ENCODE measurements at regions not wholly inside any gene's neighbourhood (a gene's known extent, or its start where the extent isn't known, plus 50 kb on each side); places are given as distances from the start of the nearest gene placed in this dataset.

DNA sequence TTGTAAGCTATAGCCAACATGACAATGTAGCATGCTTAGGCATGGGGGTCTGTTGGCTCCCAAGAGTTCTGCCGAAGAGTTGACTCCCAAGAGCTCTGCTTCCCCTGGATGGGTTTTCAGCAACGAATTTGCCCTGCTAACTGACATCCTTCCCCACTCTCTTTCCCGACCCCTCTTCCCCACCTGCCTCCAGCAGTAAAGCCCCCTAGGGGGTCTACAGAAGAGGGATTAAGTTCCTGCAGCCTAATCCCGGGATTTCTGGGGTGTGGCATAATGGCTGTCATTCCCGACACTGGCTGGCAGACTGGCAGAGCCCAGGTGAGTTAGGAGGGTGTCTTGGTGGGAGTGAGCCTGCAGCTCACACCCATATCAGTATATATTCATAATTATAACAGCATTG lies 121.0 kb upstream of the ZNF184 start:
- intact Hi-C loops (cut with micrococcal nuclease) (loop anchor here (2.0 to 5.0 kb wide), 2 partner anchors 47 to 159 kb away; no protein-coding TSS in a partner anchor), in situ Hi-C loops (cut with MboI; ENCODE audit: low sequenced_read_pairs) (no loop called here), dilution Hi-C loops (cut with HindIII; ENCODE audit: low sequenced_read_pairs, unreplicated experiment) (no loop called here)
- Histone ChIP-seq H3K9ac (ENCODE audit: low read depth, low read length) (no peak overlapping the region), H2AK9ac (replicated peaks; ENCODE audit: low read depth, low read length, poor library complexity) (no peak overlapping the region), H3K18ac (ENCODE audit: low read depth, low read length) (no peak overlapping the region), H2AK5ac (ENCODE audit: low read depth, low read length) (no peak overlapping the region), H3K56ac (ENCODE audit: extremely low read depth, insufficient read depth, low read length) (no peak overlapping the region), H3K27ac (ENCODE audit: insufficient read depth, low read length) (no peak overlapping the region), H4K5ac (ENCODE audit: low read depth, low read length) (no peak overlapping the region), H3K4me3 (ENCODE audit: insufficient read depth, low read depth, low read length) (no peak overlapping the region), H3K4me2 (ENCODE audit: low read depth, low read length) (no peak overlapping the region), H4K8ac (ENCODE audit: low read depth in 2 of 2, low read length in 2 of 2) (no peak overlapping the region), H4K20me1 (ENCODE audit: insufficient read depth, low read length) (no peaks in the 10 kb centered on the region), H4K91ac (ENCODE audit: insufficient read depth, low read depth, low read length) (no peak overlapping the region), H3K36me3 (ENCODE audit: control insufficient read depth, insufficient read depth, low read length) (no peaks in the 10 kb centered on the region), H2BK15ac (ENCODE audit: low read depth, low read length) (no peak overlapping the region), H2BK5ac (ENCODE audit: low read depth, low read length, poor library complexity, severe bottlenecking) (no peak overlapping the region), H2BK120ac (ENCODE audit: low read depth, low read length) (no peak overlapping the region), H3K79me1 (ENCODE audit: low read depth in 1 of 2, low read length in 2 of 2) (no peaks in the 10 kb centered on the region), H3K9me1 (ENCODE audit: insufficient read depth, low read length) (no peaks in the 10 kb centered on the region), H3K14ac (replicated peaks; ENCODE audit: low read depth, low read length) (no peak overlapping the region), H3K27me3 (ENCODE audit: control insufficient read depth, insufficient read depth, low read length) (no peaks in the 10 kb centered on the region), H3K4ac (ENCODE audit: low read depth, low read length) (no peak overlapping the region), H3K23ac (ENCODE audit: low read depth, low read length) (no peak overlapping the region), H2AFZ (replicated peaks; ENCODE audit: low read length, poor library complexity) (no peak overlapping the region), H3K4me1 (ENCODE audit: control insufficient read depth, insufficient read depth, low read length) (no peaks in the 10 kb centered on the region), H3K9me3 (ENCODE audit: control insufficient read depth, insufficient read depth, low read length) (no peaks in the 10 kb centered on the region), H2BK20ac (ENCODE audit: low read depth, low read length) (no peak overlapping the region)
- DNase-seq (no peak), ATAC-seq (ENCODE audit: low read depth) (no peak)
- CTCF ChIA-PET: no interaction called here
- no TSS peak for BruUV-seq (replicated peaks)
- POLR2A ChIA-PET (ENCODE audit: unreplicated experiment): no interaction called here
- TF ChIP-seq FOS (IDR thresholded peaks at IDR 0.05; ENCODE audit: low read depth, low read length): no peak
- TF ChIP-seq CEBPB (IDR thresholded peaks at IDR 0.05; ENCODE audit: low read depth, low read length): no peak
- no peak for TF ChIP-seq CHD1 (IDR thresholded peaks at IDR 0.05; ENCODE audit: low read depth, low read length)
- TF ChIP-seq SMC3 (IDR thresholded peaks at IDR 0.05; ENCODE audit: low read depth, low read length): no peak
- no peak for TF ChIP-seq RFX5 (IDR thresholded peaks at IDR 0.05; ENCODE audit: low read depth, low read length)
- TF ChIP-seq POLR2A (IDR thresholded peaks at IDR 0.05; ENCODE audit: low read depth, low read length): no peak
- no peak for TF ChIP-seq MXI1 (IDR thresholded peaks at IDR 0.05; ENCODE audit: borderline replicate concordance, low read depth, low read length)
- no peak for TF ChIP-seq RCOR1 (IDR thresholded peaks at IDR 0.05; ENCODE audit: insufficient replicate concordance, low read length)
- TF ChIP-seq MAZ (IDR thresholded peaks at IDR 0.05; ENCODE audit: borderline replicate concordance, low read depth, low read length): no peak
- no peak for TF ChIP-seq MAFK (IDR thresholded peaks at IDR 0.05; ENCODE audit: low read depth, low read length)
- TF ChIP-seq, protein P1, sequence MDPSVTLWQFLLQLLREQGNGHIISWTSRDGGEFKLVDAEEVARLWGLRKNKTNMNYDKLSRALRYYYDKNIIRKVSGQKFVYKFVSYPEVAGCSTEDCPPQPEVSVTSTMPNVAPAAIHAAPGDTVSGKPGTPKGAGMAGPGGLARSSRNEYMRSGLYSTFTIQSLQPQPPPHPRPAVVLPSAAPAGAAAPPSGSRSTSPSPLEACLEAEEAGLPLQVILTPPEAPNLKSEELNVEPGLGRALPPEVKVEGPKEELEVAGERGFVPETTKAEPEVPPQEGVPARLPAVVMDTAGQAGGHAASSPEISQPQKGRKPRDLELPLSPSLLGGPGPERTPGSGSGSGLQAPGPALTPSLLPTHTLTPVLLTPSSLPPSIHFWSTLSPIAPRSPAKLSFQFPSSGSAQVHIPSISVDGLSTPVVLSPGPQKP (IDR thresholded peaks at IDR 0.05; ENCODE audit: borderline replicate concordance, low read depth, low read length): no peak
- TF ChIP-seq, protein P2, sequence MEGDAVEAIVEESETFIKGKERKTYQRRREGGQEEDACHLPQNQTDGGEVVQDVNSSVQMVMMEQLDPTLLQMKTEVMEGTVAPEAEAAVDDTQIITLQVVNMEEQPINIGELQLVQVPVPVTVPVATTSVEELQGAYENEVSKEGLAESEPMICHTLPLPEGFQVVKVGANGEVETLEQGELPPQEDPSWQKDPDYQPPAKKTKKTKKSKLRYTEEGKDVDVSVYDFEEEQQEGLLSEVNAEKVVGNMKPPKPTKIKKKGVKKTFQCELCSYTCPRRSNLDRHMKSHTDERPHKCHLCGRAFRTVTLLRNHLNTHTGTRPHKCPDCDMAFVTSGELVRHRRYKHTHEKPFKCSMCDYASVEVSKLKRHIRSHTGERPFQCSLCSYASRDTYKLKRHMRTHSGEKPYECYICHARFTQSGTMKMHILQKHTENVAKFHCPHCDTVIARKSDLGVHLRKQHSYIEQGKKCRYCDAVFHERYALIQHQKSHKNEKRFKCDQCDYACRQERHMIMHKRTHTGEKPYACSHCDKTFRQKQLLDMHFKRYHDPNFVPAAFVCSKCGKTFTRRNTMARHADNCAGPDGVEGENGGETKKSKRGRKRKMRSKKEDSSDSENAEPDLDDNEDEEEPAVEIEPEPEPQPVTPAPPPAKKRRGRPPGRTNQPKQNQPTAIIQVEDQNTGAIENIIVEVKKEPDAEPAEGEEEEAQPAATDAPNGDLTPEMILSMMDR (conservative IDR thresholded peaks at IDR 0.05; ENCODE audit: low read depth, low read length): no peak
- no peak for TF ChIP-seq RAD21 (IDR thresholded peaks at IDR 0.05; ENCODE audit: low read length)
- no peak for TF ChIP-seq NFE2L2 (IDR thresholded peaks at IDR 0.05; ENCODE audit: low read depth, low read length)
- no peak for TF ChIP-seq BHLHE40 (IDR thresholded peaks at IDR 0.05; ENCODE audit: low read depth, low read length)
- TF ChIP-seq, protein P3, sequence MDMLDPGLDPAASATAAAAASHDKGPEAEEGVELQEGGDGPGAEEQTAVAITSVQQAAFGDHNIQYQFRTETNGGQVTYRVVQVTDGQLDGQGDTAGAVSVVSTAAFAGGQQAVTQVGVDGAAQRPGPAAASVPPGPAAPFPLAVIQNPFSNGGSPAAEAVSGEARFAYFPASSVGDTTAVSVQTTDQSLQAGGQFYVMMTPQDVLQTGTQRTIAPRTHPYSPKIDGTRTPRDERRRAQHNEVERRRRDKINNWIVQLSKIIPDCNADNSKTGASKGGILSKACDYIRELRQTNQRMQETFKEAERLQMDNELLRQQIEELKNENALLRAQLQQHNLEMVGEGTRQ (IDR thresholded peaks at IDR 0.05; ENCODE audit: low read depth, low read length): no peak
- whole genome bisulfite sequencing, 2 experiments (ENCODE audit: extremely low coverage in 2 of 2, insufficient read length in 1 of 2): no CpG with 5 or more reads among the region's 5 CpGs

Measured in IMR-90 (cell line).